ENCODE measurements at regions not wholly inside any gene's neighbourhood (a gene's known extent, or its start where the extent isn't known, plus 50 kb on each side); places are given as distances from the start of the nearest gene placed in this dataset.

GRCh38 chr4:179007755-179008154 is 1565.5 kb upstream of the AGA start:
- Histone ChIP-seq H3K27me3 (replicated peaks; ENCODE audit: insufficient read depth, low read depth, low read length, poor library complexity) (no peaks in the 10 kb centered on the region), H3K36me3 (ENCODE audit: insufficient read depth, low read length, poor library complexity, severe bottlenecking) (no peaks in the 10 kb centered on the region), H3K27ac (ENCODE audit: low read depth, low read length, poor library complexity, severe bottlenecking) (no peak overlapping the region), H3K4me1 (ENCODE audit: insufficient read depth, low read length, poor library complexity, severe bottlenecking) (peaks cover 9% of the 10 kb centered on the region), H3K9me3 (ENCODE audit: low read depth, low read length, poor library complexity, severe bottlenecking) (no peaks in the 10 kb centered on the region), H3K4me3 (ENCODE audit: low read depth, low read length, poor library complexity, severe bottlenecking) (no peak overlapping the region)
- POLR2A ChIA-PET (ENCODE audit: low non-redundant PET): no interaction called here
- intact Hi-C loops (cut with micrococcal nuclease; ENCODE audit: unreplicated experiment): no loop called here
- no peak for TF ChIP-seq EZH2 (IDR thresholded peaks at IDR 0.05; ENCODE audit: borderline replicate concordance, low read depth, low read length, poor library complexity, severe bottlenecking)
- TF ChIP-seq, protein P1, sequence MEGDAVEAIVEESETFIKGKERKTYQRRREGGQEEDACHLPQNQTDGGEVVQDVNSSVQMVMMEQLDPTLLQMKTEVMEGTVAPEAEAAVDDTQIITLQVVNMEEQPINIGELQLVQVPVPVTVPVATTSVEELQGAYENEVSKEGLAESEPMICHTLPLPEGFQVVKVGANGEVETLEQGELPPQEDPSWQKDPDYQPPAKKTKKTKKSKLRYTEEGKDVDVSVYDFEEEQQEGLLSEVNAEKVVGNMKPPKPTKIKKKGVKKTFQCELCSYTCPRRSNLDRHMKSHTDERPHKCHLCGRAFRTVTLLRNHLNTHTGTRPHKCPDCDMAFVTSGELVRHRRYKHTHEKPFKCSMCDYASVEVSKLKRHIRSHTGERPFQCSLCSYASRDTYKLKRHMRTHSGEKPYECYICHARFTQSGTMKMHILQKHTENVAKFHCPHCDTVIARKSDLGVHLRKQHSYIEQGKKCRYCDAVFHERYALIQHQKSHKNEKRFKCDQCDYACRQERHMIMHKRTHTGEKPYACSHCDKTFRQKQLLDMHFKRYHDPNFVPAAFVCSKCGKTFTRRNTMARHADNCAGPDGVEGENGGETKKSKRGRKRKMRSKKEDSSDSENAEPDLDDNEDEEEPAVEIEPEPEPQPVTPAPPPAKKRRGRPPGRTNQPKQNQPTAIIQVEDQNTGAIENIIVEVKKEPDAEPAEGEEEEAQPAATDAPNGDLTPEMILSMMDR (conservative IDR thresholded peaks at IDR 0.05; ENCODE audit: low read depth, low read length): no peak
- BruUV-seq (replicated peaks): no TSS peak
- DNase-seq (ENCODE audit: low spot score): no peak
- CTCF ChIA-PET: no interaction called here

DNA sequence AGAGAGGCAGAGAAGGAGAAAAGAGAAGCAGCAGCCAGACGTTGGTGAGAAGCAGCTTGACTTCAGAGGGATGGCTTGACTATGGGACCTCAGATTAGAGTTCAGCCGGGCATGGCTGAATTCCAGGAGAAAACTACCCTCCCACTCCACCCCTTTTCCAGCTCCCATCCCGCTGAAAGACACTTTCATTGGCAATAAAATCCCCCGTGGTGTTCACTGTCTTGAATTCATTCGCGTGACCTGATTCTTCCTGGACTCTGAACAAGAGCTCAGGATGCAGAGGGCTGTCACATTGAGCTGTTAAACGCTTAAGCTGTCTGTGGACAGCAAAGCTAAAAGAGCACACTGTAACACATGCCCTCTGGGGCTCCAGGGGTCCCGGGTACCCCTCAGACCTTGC is 1575.3 kb upstream of the AGA start:
- ChIA-PET CTCF (no interaction called here), POLR2A (ENCODE audit: low non-redundant PET) (no interaction called here)
- Histone ChIP-seq H3K27ac (ENCODE audit: low read depth, low read length, poor library complexity, severe bottlenecking) (no peak overlapping the region), H3K4me1 (ENCODE audit: insufficient read depth, low read length, poor library complexity, severe bottlenecking) (peaks cover 5% of the 10 kb centered on the region), H3K4me3 (ENCODE audit: low read depth, low read length, poor library complexity, severe bottlenecking) (no peak overlapping the region), H3K9me3 (ENCODE audit: low read depth, low read length, poor library complexity, severe bottlenecking) (no peaks in the 10 kb centered on the region), H3K27me3 (replicated peaks; ENCODE audit: insufficient read depth, low read depth, low read length, poor library complexity) (no peaks in the 10 kb centered on the region), H3K36me3 (ENCODE audit: insufficient read depth, low read length, poor library complexity, severe bottlenecking) (no peaks in the 10 kb centered on the region)
- DNase-seq (ENCODE audit: low spot score): peak; percentile 11
- intact Hi-C loops (cut with micrococcal nuclease; ENCODE audit: unreplicated experiment): no loop called here
- TF ChIP-seq, protein P1 (conservative IDR thresholded peaks at IDR 0.05; ENCODE audit: low read depth, low read length): no peak
- TF ChIP-seq EZH2 (IDR thresholded peaks at IDR 0.05; ENCODE audit: borderline replicate concordance, low read depth, low read length, poor library complexity, severe bottlenecking): no peak
- BruUV-seq (replicated peaks): no TSS peak

GRCh38 chr4:179027569-179027968 is 1585.3 kb upstream of the AGA start:
- Histone ChIP-seq H3K9me3 (ENCODE audit: low read depth, low read length, poor library complexity, severe bottlenecking) (no peaks in the 10 kb centered on the region), H3K27ac (ENCODE audit: low read depth, low read length, poor library complexity, severe bottlenecking) (no peak overlapping the region), H3K4me3 (ENCODE audit: low read depth, low read length, poor library complexity, severe bottlenecking) (no peak overlapping the region), H3K4me1 (ENCODE audit: insufficient read depth, low read length, poor library complexity, severe bottlenecking) (no peaks in the 10 kb centered on the region), H3K36me3 (ENCODE audit: insufficient read depth, low read length, poor library complexity, severe bottlenecking) (no peaks in the 10 kb centered on the region), H3K27me3 (replicated peaks; ENCODE audit: insufficient read depth, low read depth, low read length, poor library complexity) (no peaks in the 10 kb centered on the region)
- no TSS peak for BruUV-seq (replicated peaks)
- intact Hi-C loops (cut with micrococcal nuclease; ENCODE audit: unreplicated experiment): no loop called here
- TF ChIP-seq EZH2 (IDR thresholded peaks at IDR 0.05; ENCODE audit: borderline replicate concordance, low read depth, low read length, poor library complexity, severe bottlenecking): no peak
- TF ChIP-seq, protein P1 (conservative IDR thresholded peaks at IDR 0.05; ENCODE audit: low read depth, low read length): no peak
- ChIA-PET POLR2A (ENCODE audit: low non-redundant PET) (no interaction called here), CTCF (no interaction called here)
- DNase-seq (ENCODE audit: low spot score): no peak
